ENCODE measurements at regions not wholly inside any gene's neighbourhood (a gene's known extent, or its start where the extent isn't known, plus 50 kb on each side); places are given as distances from the start of the nearest gene placed in this dataset.

DNA sequence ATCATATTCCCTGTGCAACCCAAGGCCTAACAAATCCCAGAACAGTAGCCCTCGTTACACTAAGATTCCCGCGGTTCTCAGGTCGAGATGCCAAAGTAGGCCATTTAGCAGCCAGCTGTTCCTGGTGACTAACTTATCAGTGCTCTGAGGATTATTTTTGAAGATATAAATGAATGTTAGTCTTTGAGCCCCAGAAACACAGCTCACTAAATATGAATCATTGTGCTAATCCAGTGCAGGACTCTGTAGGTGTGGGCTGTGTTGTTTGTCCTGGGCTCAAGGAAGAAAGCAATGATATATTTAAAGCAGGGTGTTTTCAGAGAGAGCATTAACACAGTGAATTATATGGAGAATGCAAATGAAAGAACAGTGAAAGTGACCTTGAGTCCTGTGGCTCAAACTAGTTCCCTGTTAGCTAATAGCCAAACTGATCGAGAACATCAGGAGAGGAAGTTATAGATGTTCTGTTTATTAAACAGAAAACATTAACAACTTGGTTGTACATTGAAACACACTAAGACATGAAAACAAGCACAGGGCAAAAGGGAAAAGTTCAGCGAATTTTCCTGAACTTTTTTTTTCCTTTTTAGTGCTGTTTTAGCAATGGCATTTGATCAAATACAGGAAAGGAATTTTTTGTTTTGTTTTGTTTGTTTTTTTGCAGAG is 228.3 kb downstream of the RNF152 start:
- Histone ChIP-seq H3K9me3 (no peaks in the 10 kb centered on the region), H3K36me3 (no peaks in the 10 kb centered on the region), H3K4me1 (no peaks in the 10 kb centered on the region), H3K4me3 (no peak overlapping the region), H3K27ac (no peak overlapping the region), H3K27me3 (no peaks in the 10 kb centered on the region)
- TF ChIP-seq POLR2A (IDR thresholded peaks at IDR 0.05): no peak
- TF ChIP-seq, protein P1, sequence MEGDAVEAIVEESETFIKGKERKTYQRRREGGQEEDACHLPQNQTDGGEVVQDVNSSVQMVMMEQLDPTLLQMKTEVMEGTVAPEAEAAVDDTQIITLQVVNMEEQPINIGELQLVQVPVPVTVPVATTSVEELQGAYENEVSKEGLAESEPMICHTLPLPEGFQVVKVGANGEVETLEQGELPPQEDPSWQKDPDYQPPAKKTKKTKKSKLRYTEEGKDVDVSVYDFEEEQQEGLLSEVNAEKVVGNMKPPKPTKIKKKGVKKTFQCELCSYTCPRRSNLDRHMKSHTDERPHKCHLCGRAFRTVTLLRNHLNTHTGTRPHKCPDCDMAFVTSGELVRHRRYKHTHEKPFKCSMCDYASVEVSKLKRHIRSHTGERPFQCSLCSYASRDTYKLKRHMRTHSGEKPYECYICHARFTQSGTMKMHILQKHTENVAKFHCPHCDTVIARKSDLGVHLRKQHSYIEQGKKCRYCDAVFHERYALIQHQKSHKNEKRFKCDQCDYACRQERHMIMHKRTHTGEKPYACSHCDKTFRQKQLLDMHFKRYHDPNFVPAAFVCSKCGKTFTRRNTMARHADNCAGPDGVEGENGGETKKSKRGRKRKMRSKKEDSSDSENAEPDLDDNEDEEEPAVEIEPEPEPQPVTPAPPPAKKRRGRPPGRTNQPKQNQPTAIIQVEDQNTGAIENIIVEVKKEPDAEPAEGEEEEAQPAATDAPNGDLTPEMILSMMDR (IDR thresholded peaks at IDR 0.05): no peak
- TF ChIP-seq EP300 (IDR thresholded peaks at IDR 0.05): no peak
- WGBS, 2 donors: 71 to 73% methylated on average over 6 of the region's 6 CpGs
- DNase-seq (ENCODE audit: low spot score in 2 of 2): no peak

DNA sequence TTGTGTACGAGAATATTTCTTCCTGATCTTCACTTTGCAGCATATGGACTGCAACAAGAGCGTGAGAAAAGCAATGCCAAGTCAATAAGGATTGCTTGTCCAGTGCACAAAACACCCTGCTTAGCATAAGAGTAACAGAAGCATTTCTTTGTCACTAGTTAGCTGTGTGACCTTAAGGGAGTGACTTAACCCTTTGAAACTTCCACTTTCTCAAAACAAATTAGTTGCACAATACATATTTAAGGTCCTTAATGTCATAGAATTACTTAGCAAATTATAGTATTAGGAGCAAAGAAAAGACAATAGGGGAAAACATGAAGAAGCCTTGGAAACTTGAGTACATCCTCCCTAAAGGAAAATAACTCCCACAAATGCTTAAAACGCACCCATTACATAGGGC is 230.1 kb downstream of the RNF152 start:
- H3K9me3 ChIP-seq: no peaks in the 10 kb centered on the region
- TF ChIP-seq EP300 (IDR thresholded peaks at IDR 0.05) (no peak), POLR2A (IDR thresholded peaks at IDR 0.05) (no peak)
- TF ChIP-seq, protein P1 (IDR thresholded peaks at IDR 0.05): no peak

DNA sequence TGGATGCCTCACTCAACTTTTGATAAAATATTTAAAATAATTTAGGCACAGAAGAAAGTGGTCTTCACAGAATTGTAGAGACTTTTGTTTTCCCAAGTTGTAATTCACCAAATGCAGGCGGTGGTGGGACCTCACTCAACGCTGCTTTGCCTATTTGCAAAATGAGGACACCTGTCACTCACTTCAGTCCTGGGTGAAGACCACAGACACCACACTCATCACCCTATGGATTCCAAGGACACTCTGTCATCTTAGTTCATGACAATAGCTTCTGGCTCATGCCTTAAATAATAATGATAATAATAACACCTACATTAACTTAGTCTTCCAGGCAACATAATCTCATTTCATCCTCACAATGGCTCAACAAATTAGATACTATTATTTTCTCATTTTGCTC is 234.4 kb downstream of the RNF152 start:
- no peaks in the 10 kb centered on the region for H3K9me3 ChIP-seq
- H3K4me3 ChIP-seq: no peak overlapping the region
- no peak for DNase-seq (ENCODE audit: low spot score in 2 of 2)
- no peak overlapping the region for H3K27ac ChIP-seq
- H3K27me3 ChIP-seq: no peaks in the 10 kb centered on the region
- TF ChIP-seq EP300 (IDR thresholded peaks at IDR 0.05): no peak
- TF ChIP-seq POLR2A (IDR thresholded peaks at IDR 0.05): no peak
- TF ChIP-seq, protein P1 (IDR thresholded peaks at IDR 0.05): no peak
- no peaks in the 10 kb centered on the region for H3K4me1 ChIP-seq
- no peaks in the 10 kb centered on the region for H3K36me3 ChIP-seq
- WGBS, 2 donors: 48 to 97% methylated on average over 2 of the region's 2 CpGs

More for the DNA sequence above, 230.1 kb downstream of the RNF152 start:
- Histone ChIP-seq H3K27me3 (no peaks in the 10 kb centered on the region), H3K4me3 (no peak overlapping the region), H3K27ac (no peak overlapping the region), H3K4me1 (no peaks in the 10 kb centered on the region), H3K36me3 (no peaks in the 10 kb centered on the region)
- WGBS, 2 donors: 52 to 91% methylated on average over 3 of the region's 3 CpGs
- DNase-seq (ENCODE audit: low spot score in 2 of 2): no peak

DNA sequence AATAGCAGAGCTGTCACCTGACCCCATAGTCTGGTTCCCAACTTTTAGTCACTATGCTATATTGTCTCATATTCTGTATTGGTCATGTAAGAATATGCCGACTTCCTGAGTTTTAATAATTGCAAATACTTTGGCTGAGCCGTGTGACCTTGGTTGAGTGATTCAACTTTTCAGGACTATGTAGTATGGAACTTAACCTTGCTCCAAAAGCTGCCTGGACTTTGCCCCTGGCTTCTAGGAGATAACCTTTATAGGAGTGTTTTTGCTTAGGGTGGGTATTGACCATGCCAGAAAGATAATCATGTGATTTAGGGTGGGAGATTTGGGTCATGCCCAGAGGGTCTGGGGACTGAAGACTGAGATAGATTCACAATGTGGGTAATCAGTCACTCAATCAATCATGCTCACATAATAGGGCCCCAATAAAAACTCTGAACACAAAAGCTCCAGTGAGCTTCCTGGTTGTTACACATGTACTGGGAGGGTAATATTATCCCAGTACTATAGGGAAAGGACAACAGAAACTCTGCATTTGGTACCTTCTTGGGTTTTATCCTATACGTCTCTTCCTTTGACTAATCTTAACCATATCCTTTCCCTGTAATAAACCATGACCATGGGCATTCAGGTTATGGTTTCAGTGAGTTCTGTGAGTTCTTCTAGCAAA is 235.6 kb downstream of the RNF152 start:
- H3K27me3 ChIP-seq: no peaks in the 10 kb centered on the region
- no peaks in the 10 kb centered on the region for H3K9me3 ChIP-seq
- no peak overlapping the region for H3K4me3 ChIP-seq
- DNase-seq (ENCODE audit: low spot score in 2 of 2): no peak
- 89 to 93% methylated on average over 3 of the region's 3 CpGs for WGBS, 2 donors
- no peak overlapping the region for H3K27ac ChIP-seq
- TF ChIP-seq POLR2A (IDR thresholded peaks at IDR 0.05): no peak
- TF ChIP-seq EP300 (IDR thresholded peaks at IDR 0.05): no peak
- TF ChIP-seq, protein P1 (IDR thresholded peaks at IDR 0.05): no peak
- no peaks in the 10 kb centered on the region for H3K4me1 ChIP-seq
- H3K36me3 ChIP-seq: no peaks in the 10 kb centered on the region

DNA sequence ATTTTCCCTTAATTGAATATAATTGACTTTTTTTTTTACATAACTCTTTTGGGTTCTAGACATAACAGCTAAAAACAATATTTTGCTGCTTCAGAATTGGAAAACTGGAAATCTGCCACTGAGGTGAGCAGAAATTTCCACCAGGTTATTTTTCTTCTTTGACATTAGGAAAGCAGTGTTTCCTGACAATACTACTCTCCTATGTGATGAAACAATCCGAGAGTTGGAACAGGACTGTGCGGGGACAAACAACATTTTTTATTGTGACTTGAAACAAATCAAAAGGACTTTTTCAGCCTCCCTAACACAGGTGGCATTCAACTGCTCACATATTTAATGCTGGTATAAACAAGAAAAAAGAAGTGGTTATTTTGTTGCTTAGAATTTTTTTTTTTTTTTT is 237.2 kb downstream of the RNF152 start:
- TF ChIP-seq EP300 (IDR thresholded peaks at IDR 0.05) (no peak), POLR2A (IDR thresholded peaks at IDR 0.05) (no peak)
- TF ChIP-seq, protein P1 (IDR thresholded peaks at IDR 0.05): no peak
- Histone ChIP-seq H3K4me1 (no peaks in the 10 kb centered on the region), H3K27me3 (no peaks in the 10 kb centered on the region), H3K9me3 (no peaks in the 10 kb centered on the region), H3K4me3 (no peak overlapping the region), H3K27ac (no peak overlapping the region), H3K36me3 (no peaks in the 10 kb centered on the region)
- DNase-seq (ENCODE audit: low spot score in 2 of 2): no peak
- 79% methylated on average over 2 of the region's 2 CpGs for WGBS, 2 donors

All from tibial nerve (tissue), 4 donors.